ENCODE measurements at regions not wholly inside any gene's neighbourhood (a gene's known extent, or its start where the extent isn't known, plus 50 kb on each side); places are given as distances from the start of the nearest gene placed in this dataset.

- no peak for TF ChIP-seq CTCF (IDR thresholded peaks at IDR 0.05)
- TF ChIP-seq POLR2A (IDR thresholded peaks at IDR 0.05), result no peak
- TF ChIP-seq POLR2AphosphoS5 (IDR thresholded peaks at IDR 0.05), result no peak
- no peak for TF ChIP-seq EP300 (IDR thresholded peaks at IDR 0.05)
These were observed 144.5 kb downstream of the TM2D1 start for GRCh38 chr1:61580417-61580816.

Data from upper lobe of left lung (tissue), 4 donors.